ENCODE measurements at regions not wholly inside any gene's neighbourhood (a gene's known extent, or its start where the extent isn't known, plus 50 kb on each side); places are given as distances from the start of the nearest gene placed in this dataset.

DNA sequence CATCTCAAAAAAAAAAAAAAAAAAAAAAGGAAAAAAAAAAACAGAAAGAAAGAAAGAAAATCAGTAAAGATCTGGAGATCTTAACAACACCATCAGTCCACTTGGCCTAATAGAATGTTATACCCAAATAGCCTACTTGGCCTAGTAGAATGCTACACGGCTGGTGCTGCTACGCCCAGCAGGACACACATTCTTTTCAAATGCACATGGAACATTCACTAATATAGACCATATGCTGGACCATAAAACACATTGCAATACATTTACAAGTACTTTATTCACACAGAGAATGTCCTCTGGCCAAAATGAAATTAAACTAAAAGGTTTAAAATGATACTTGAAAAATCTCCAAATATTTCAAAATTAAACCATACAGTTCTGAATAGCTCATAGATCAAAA lies 80.0 kb upstream of the TNFAIP3 start:
- TF ChIP-seq, protein P1, sequence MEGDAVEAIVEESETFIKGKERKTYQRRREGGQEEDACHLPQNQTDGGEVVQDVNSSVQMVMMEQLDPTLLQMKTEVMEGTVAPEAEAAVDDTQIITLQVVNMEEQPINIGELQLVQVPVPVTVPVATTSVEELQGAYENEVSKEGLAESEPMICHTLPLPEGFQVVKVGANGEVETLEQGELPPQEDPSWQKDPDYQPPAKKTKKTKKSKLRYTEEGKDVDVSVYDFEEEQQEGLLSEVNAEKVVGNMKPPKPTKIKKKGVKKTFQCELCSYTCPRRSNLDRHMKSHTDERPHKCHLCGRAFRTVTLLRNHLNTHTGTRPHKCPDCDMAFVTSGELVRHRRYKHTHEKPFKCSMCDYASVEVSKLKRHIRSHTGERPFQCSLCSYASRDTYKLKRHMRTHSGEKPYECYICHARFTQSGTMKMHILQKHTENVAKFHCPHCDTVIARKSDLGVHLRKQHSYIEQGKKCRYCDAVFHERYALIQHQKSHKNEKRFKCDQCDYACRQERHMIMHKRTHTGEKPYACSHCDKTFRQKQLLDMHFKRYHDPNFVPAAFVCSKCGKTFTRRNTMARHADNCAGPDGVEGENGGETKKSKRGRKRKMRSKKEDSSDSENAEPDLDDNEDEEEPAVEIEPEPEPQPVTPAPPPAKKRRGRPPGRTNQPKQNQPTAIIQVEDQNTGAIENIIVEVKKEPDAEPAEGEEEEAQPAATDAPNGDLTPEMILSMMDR (IDR thresholded peaks at IDR 0.05; ENCODE audit: insufficient read depth, low read depth, low read length, missing control alignments) = no peak
- H3K4me3 ChIP-seq (ENCODE audit: low read depth, low read length) = no peak overlapping the region
- DNase-seq (ENCODE audit: low read depth) = no peak

DNA sequence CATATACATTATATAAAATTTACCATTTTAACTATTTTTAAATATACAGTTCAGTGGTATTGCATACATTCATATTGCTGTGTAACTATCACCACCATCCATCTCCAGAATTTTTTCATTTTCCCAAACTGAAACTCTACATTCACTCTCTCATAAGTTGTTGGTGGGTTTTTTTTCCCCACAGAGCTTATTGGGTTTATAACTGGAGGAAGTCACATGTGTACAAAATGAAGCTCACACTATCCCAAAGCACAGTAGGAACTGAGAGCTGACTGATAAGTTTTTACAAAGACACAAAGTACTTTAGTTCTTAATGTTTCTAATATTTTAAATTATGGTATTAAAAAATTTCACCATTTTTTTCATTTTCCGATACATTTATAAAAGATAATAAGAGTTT lies 78.8 kb upstream of the TNFAIP3 start:
- TF ChIP-seq, protein P1 (IDR thresholded peaks at IDR 0.05; ENCODE audit: insufficient read depth, low read depth, low read length, missing control alignments) = no peak
- no peak overlapping the region for H3K4me3 ChIP-seq (ENCODE audit: low read depth, low read length)

DNA sequence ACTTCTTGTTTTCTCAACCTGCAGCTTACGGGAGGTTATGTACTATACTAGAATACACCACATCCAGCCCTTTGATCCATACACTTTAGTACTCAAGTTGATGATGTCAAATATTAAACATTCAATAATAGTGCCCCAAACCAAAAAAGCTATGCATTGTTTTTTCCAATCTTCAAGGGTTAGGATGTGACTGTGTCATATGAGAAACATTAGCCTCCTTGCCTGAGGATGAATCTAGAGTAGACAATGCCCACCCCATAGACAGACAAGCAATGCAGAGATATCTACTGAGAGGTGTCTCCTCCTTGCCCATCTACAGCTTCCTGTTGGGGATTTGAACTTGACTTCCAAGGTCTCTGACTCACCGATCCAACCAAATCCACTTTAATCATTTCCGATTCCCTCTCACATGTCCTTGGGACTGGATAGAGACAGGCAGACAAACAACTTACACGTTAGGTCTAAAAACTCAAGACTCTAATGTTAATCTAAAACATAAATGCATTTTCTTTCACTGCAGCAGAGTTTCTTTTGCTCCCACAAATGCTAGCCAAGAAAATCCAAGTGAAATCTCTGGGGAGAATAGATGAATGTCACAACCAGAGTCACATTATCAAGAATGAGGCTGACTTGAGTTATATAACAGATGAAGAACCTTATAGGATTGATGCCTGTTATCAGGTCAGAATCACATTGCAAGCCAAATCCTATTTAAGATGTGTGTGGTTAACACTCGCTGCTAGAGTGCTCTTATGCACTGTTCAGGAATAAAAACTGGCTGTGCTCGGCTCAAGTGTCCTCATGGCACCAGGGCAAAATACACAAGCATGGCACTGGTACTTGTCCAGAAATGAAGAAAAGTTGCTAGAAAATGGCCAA lies 75.5 kb upstream of the TNFAIP3 start:
- peak overlapping the region; percentile 45 for H3K4me3 ChIP-seq (ENCODE audit: low read depth, low read length)
- TF ChIP-seq, protein P1 (IDR thresholded peaks at IDR 0.05; ENCODE audit: insufficient read depth, low read depth, low read length, missing control alignments) = no peak
- no peak for DNase-seq (ENCODE audit: low read depth)

More for the DNA sequence above, 78.8 kb upstream of the TNFAIP3 start:
- no peak for DNase-seq (ENCODE audit: low read depth)

DNA sequence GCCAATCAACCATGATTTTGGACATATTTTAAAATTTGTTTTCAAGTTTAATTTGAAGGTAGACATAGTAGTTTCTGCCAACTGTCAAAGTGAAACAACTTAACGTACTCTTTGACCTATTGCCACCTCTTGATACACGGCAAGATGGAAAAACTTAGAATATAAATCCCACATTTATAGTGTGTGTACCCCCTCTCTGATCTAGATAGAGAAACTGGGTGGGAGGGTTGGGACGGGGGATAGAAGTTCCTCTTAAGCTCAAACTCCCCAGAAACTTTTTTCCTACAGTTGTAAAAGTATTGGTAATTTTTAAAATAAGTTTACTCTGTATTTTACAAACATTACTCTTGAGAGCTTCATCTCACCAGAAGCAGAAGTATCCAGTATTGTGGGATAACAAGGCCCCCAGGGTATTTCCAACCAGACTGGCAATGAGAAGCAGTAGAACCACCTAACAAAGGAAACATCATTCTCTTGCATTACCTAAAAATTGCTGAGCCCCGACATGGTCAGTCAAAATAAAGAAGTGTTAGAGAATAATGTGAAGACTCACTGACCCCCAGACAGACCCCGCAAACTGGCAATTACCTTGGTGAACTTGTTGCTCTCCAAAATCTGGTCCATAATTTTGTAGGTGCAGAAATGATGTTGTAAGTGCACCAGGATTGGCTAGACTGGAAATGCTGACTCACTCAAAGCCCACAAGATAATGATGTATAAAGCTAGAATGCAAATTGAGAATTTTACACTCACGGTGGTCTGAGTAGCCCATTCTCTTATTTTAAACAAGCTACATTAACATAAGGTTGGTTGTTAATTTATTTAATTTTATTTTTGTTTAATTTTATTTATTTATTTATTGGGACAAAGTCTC lies 74.7 kb upstream of the TNFAIP3 start:
- DNase-seq (ENCODE audit: low read depth) = peak; percentile 42
- TF ChIP-seq, protein P1 (IDR thresholded peaks at IDR 0.05; ENCODE audit: insufficient read depth, low read depth, low read length, missing control alignments) = no peak
- H3K4me3 ChIP-seq (ENCODE audit: low read depth, low read length) = peak overlapping the region; percentile 45

DNA sequence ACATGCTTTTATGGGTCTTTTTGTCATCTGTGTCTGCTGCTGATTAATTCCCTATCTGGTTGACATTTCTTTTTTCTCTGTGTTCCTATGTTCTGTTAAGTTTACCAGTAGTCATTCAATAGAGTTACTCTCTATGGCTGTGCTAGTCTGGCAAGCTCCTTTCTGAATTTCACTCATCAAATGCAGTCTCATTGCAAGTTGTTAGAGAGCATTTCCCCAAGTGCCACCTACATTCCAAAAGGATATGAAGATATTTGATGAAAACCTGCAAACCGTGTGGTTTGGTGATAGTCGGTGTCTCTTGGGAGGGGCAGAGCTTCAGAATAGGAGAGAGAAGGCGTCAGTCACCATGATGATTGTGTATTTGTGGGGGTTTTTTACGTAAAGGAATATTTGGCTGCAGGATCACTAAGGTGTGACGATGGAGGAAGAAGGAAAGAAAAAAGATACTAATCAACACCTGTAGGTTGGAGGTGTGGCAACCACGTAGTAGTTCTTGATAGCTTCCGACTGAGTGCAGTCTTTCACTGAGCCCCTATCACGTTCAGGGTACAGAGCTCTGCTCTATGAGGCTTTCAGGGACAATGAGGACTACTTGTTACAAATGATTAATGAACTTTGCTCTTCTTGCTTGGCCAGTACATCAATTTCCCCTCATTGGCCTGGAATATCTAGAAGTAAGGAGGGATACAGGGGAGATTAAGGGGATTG lies 73.1 kb upstream of the TNFAIP3 start:
- TF ChIP-seq, protein P1 (IDR thresholded peaks at IDR 0.05; ENCODE audit: insufficient read depth, low read depth, low read length, missing control alignments) = no peak

DNA sequence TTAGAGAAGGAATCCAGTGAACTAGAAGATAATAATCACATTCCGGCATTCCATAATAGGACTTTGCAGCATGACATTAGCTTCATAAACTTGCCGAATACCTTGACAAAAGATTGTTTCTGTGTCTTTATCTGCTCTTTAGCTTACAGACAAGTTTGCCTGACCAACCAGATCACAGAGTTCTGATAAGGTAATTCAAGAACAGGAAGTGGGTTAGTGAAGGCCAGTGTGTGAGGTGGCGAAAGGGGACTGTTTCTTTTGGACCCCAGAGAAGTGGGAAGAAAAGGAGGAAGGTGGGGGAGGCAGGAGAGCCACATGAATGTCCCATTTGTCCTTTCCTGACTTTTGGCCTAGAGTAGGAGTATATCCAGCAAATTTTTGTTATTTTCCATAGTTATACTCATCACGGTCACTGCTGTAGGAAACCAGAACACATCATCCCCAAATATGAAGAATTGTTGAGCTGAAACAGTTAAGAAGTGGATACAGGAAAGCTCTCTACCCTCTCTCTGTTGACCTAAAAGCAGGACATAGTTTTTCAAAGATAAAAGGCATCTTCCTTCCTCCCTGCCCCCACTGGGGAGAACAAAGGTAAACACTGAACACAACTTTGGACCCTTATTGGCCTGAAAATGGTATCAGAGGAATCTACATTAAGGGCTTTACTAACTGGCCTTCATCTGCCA lies 72.4 kb upstream of the TNFAIP3 start:
- H3K4me3 ChIP-seq (ENCODE audit: low read depth, low read length) = no peak overlapping the region
- DNase-seq (ENCODE audit: low read depth) = no peak
- TF ChIP-seq, protein P1 (IDR thresholded peaks at IDR 0.05; ENCODE audit: insufficient read depth, low read depth, low read length, missing control alignments) = no peak

More for the DNA sequence above, 73.1 kb upstream of the TNFAIP3 start:
- DNase-seq (ENCODE audit: low read depth) = no peak
- no peak overlapping the region for H3K4me3 ChIP-seq (ENCODE audit: low read depth, low read length)
